ENCODE measurements at regions not wholly inside any gene's neighbourhood (a gene's known extent, or its start where the extent isn't known, plus 50 kb on each side); places are given as distances from the start of the nearest gene placed in this dataset.

- Histone ChIP-seq H2AFZ (ENCODE audit: low read depth, low read length) (no peak overlapping the region), H4K20me1 (replicated peaks; ENCODE audit: control insufficient read depth, insufficient read depth, low read length) (no peaks in the 10 kb centered on the region), H3K4me3 (no peak overlapping the region), H3K9me3 (replicated peaks; ENCODE audit: control insufficient read depth, insufficient read depth, low read depth, low read length) (no peaks in the 10 kb centered on the region), H3K9ac (ENCODE audit: insufficient read depth in 1 of 2, low read depth in 2 of 2, low read length in 2 of 2) (no peak overlapping the region), H3K36me3 (ENCODE audit: control insufficient read depth, insufficient read depth, low read length) (no peaks in the 10 kb centered on the region), H3K4me2 (ENCODE audit: insufficient read depth, low read length) (no peak overlapping the region), H3K79me2 (ENCODE audit: control insufficient read depth, insufficient read depth, low read length) (no peaks in the 10 kb centered on the region), H3K4me1 (replicated peaks in 1 of 2; ENCODE audit: control insufficient read depth in 2 of 2, insufficient read depth in 2 of 2, low read length in 2 of 2) (no peaks in the 10 kb centered on the region), H3K9me1 (ENCODE audit: control insufficient read depth, insufficient read depth, low read length) (no peaks in the 10 kb centered on the region), H3K27me3 (ENCODE audit: control insufficient read depth in 2 of 2, insufficient read depth in 2 of 2, low read length in 2 of 2) (no peaks in the 10 kb centered on the region), H3K27ac (ENCODE audit: extremely low read depth, low read depth, low read length) (no peak overlapping the region)
- ATAC-seq (no peak), FAIRE-seq (no peak), DNase-seq (ENCODE audit: extremely low read depth in 1 of 4, low spot score in 3 of 4) (no peak)
- POLR2A ChIA-PET, result no interaction called here
- WGBS (ENCODE audit: insufficient coverage, low coverage, missing lambda C conversion rate), result 0% methylated on average over 3 of the region's 3 CpGs
- in situ Hi-C loops (cut with MboI), result no loop called here
- CTCF ChIA-PET (ENCODE audit: low intra/inter-chr PET ratio), result no interaction called here
- intact Hi-C loops (cut with micrococcal nuclease), result no loop called here
- BruUV-seq (replicated peaks), result no TSS peak
- TF ChIP-seq TSHZ1 (CRISPR knock-in tag; IDR thresholded peaks at IDR 0.05), result no peak
- no peak for TF ChIP-seq CTBP1 (IDR thresholded peaks at IDR 0.05; ENCODE audit: borderline replicate concordance)
- no peak for TF ChIP-seq TCF7 (IDR thresholded peaks at IDR 0.05; ENCODE audit: borderline replicate concordance)
- TF ChIP-seq MAFF (IDR thresholded peaks at IDR 0.05; ENCODE audit: low read length), result no peak
- TF ChIP-seq SIX5 (IDR thresholded peaks at IDR 0.05; ENCODE audit: borderline replicate concordance in 1 of 2, insufficient read depth in 1 of 2, low read depth in 1 of 2, low read length in 2 of 2), result no peak
- no peak for TF ChIP-seq E2F8 (IDR thresholded peaks at IDR 0.05; ENCODE audit: low read depth, partially characterized antibody)
- TF ChIP-seq ZNF274 (IDR thresholded peaks at IDR 0.05; ENCODE audit: borderline replicate concordance, low read depth, low read length), result no peak
- TF ChIP-seq PHF20 (IDR thresholded peaks at IDR 0.05; ENCODE audit: partially characterized antibody), result no peak
- no peak for TF ChIP-seq RREB1 (CRISPR knock-in tag; IDR thresholded peaks at IDR 0.05)
- no peak for TF ChIP-seq NFE2L1 (tag; IDR thresholded peaks at IDR 0.05; ENCODE audit: borderline replicate concordance, low read depth)
These were observed 198.5 kb upstream of the ADAMTSL1 start for GRCh38 chr9:18275313-18275990.

All from K562 (cell line).